Suprapubic skin (tissue), 4 donors: ENCODE measurements at regions not wholly inside any gene's neighbourhood (a gene's known extent, or its start where the extent isn't known, plus 50 kb on each side); places are given as distances from the start of the nearest gene placed in this dataset.

ENCODE experiments used
- EP300 ChIP-seq: sonication (generic); formaldehyde crosslinking; IDR thresholded peaks from one replicate; pipeline ENCODE4 v1.6.1; 2017; ENCODE audit warnings: antibody characterized with exemption
- POLR2A ChIP-seq, 2 donors: fragments of 450-650 bp; IDR thresholded peaks; one replicate each; pipeline ENCODE4 v1.6.1; 2017; ENCODE audit warnings: antibody characterized with exemption in 2 of 2, mild to moderate bottlenecking in 2 of 2, moderate library complexity in 2 of 2
- POLR2AphosphoS5 ChIP-seq, 3 donors: sonication (generic); formaldehyde crosslinking; IDR thresholded peaks; one replicate each; pipeline ENCODE4 v1.6.1; 2017; ENCODE audit warnings: antibody characterized with exemption in 3 of 3
- TF ChIP-seq, protein P1 (sequence below), 2 donors: fragments of 200-600 bp in 1 of 2; fragments of 450-650 bp in 1 of 2; sonication (generic) in 1 of 2; IDR thresholded peaks; one replicate each; pipeline ENCODE4 v1.5.1; 2016 to 2019; ENCODE audit warnings: antibody characterized with exemption in 2 of 2, mild to moderate bottlenecking in 1 of 2, moderate library complexity in 1 of 2

DNA sequence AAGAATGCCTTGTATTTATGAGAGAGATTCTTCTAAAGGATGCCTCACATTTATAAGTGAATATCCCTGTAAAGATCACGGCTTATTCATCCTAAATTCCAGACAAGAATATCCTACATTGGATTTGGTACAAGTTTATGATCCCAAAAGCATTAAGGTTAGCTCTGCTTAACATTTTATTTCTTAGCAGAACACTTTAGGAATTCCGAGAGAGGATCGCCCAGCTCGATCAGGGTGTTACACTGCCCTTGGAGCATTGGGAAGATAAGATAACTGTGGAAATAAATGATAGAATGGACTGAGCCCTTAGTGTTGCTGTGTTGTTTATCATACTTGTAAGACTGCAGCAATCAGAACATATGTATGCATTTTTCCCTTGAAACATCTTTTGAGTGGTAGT, 223.0 kb upstream of the CDIN1 start:
- no peak for TF ChIP-seq POLR2AphosphoS5 (IDR thresholded peaks at IDR 0.05)
- TF ChIP-seq, protein P1, sequence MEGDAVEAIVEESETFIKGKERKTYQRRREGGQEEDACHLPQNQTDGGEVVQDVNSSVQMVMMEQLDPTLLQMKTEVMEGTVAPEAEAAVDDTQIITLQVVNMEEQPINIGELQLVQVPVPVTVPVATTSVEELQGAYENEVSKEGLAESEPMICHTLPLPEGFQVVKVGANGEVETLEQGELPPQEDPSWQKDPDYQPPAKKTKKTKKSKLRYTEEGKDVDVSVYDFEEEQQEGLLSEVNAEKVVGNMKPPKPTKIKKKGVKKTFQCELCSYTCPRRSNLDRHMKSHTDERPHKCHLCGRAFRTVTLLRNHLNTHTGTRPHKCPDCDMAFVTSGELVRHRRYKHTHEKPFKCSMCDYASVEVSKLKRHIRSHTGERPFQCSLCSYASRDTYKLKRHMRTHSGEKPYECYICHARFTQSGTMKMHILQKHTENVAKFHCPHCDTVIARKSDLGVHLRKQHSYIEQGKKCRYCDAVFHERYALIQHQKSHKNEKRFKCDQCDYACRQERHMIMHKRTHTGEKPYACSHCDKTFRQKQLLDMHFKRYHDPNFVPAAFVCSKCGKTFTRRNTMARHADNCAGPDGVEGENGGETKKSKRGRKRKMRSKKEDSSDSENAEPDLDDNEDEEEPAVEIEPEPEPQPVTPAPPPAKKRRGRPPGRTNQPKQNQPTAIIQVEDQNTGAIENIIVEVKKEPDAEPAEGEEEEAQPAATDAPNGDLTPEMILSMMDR (IDR thresholded peaks at IDR 0.05), result no peak
- TF ChIP-seq POLR2A (IDR thresholded peaks at IDR 0.05), result no peak
- TF ChIP-seq EP300, result no peak
